SK-N-SH treated with all-trans-retinoic acid at 6 μM for 48 hours (cell line): ENCODE measurements at regions not wholly inside any gene's neighbourhood (a gene's known extent, or its start where the extent isn't known, plus 50 kb on each side); places are given as distances from the start of the nearest gene placed in this dataset.

Source experiments
- CREB5 ChIP-seq: fragments of 250-450 bp; sonication (Bioruptor Pico); IDR thresholded peaks from 2 replicates; pipeline ENCODE4 v1.5.1; 2020; ENCODE audit warnings: low read depth, mild to moderate bottlenecking, moderate library complexity
- SNAI2 ChIP-seq: fragments of 250-450 bp; sonication (Bioruptor Pico); IDR thresholded peaks from 2 replicates; pipeline ENCODE4 v1.5.0; 2020; ENCODE audit warnings: mild to moderate bottlenecking, moderate library complexity
- ZC3H10 ChIP-seq: fragments of 250-450 bp; sonication (Bioruptor Pico); IDR thresholded peaks from 2 replicates; pipeline ENCODE4 v1.5.1; 2021; ENCODE audit warnings: mild to moderate bottlenecking, moderate library complexity
- ZFP30 ChIP-seq: fragments of 450-650 bp; formaldehyde crosslinking; IDR thresholded peaks from 2 replicates; pipeline ENCODE4 v1.5.0; 2022; ENCODE audit warnings: mild to moderate bottlenecking, moderate library complexity

GRCh38 chr14:40618225-40618898 is 988.3 kb upstream of the LRFN5 start:
- TF ChIP-seq ZFP30 (CRISPR knock-in tag) = no peak
- no peak for TF ChIP-seq ZC3H10 (CRISPR knock-in tag)
- no peak for TF ChIP-seq SNAI2
- no peak for TF ChIP-seq CREB5
